PC-3 (cell line): ENCODE measurements at regions not wholly inside any gene's neighbourhood (a gene's known extent, or its start where the extent isn't known, plus 50 kb on each side); places are given as distances from the start of the nearest gene placed in this dataset.

ENCODE experiments used
- ATAC-seq: fragments of 200-7000 bp; cut with Tn5 transposase; 2 replicates; pipeline ENCODE4 v1.9.1; 2020; ENCODE audit warnings: mild to moderate bottlenecking, moderate library complexity
- BruUV-seq: library from RNA; stranded (reverse); fragments of 400-500 nt; replicated peaks from 2 replicates; lab custom pipeline; 2021; lab: Mats Ljungman, UMichigan
- CTCF ChIA-PET: fragments of 300-600 bp; sonication (Branson Sonifier 250); formaldehyde crosslinking; loops from one replicate; lab custom pipeline; 2022; ENCODE audit warnings: antibody characterized with exemption; lab: Charles Lee
- POLR2A ChIA-PET: fragments of 300-600 bp; sonication (Branson Sonifier 250); formaldehyde crosslinking; loops from one replicate; lab custom pipeline; 2022; ENCODE audit warnings: antibody characterized with exemption; ENCODE audit not compliant: unreplicated experiment; lab: Charles Lee
- DNase-seq: peaks from one replicate; pipeline ENCODE4 v3.0.0-alpha.2; 2015
- H2AFZ ChIP-seq: fragments of 300-600 bp; sonication (generic); 2 replicates; pipeline ENCODE4 v1.6.0; 2016; ENCODE audit warnings: antibody characterized with exemption, low read length
- H3F3A ChIP-seq: fragments of 300-600 bp; sonication (generic); one replicate; pipeline ENCODE4 v1.6.0; 2017; ENCODE audit warnings: antibody characterized with exemption, low read length, control low read depth, mild to moderate bottlenecking; ENCODE audit not compliant: unreplicated experiment
- H3K27ac ChIP-seq: fragments of 300-600 bp; sonication (generic); 2 replicates; pipeline ENCODE4 v1.5.1; 2016; ENCODE audit warnings: mild to moderate bottlenecking, low read length
- H3K27me3 ChIP-seq: fragments of 300-600 bp; sonication (generic); 2 replicates; pipeline ENCODE4 v1.6.1; 2016; ENCODE audit warnings: low read length, mixed read lengths
- H3K36me3 ChIP-seq: fragments of 300-600 bp; sonication (generic); 2 replicates; pipeline ENCODE4 v1.6.1; 2016; ENCODE audit warnings: low read depth, mixed run types, low read length, mixed read lengths
- H3K4me1 ChIP-seq: fragments of 300-600 bp; sonication (generic); 2 replicates; pipeline ENCODE4 v1.5.1; 2016; ENCODE audit warnings: low read length; ENCODE audit not compliant: insufficient read depth
- H3K4me2 ChIP-seq: fragments of 300-600 bp; sonication (generic); 2 replicates; pipeline ENCODE4 v1.6.0; 2016; ENCODE audit warnings: low read length
- H3K4me3 ChIP-seq: fragments of 300-600 bp; sonication (generic); 2 replicates; pipeline ENCODE4 v1.5.1; 2016; ENCODE audit warnings: mild to moderate bottlenecking, low read length, mixed read lengths
- H3K79me2 ChIP-seq: fragments of 300-600 bp; sonication (generic); 2 replicates; pipeline ENCODE4 v1.6.1; 2017; ENCODE audit warnings: low read length, mixed read lengths
- H3K9ac ChIP-seq: fragments of 300-600 bp; sonication (generic); 2 replicates; pipeline ENCODE4 v1.6.0; 2016; ENCODE audit warnings: mild to moderate bottlenecking, low read length
- H3K9me2 ChIP-seq: fragments of 300-600 bp; sonication (generic); replicated peaks from 2 replicates; pipeline ENCODE4 v1.6.1; 2016; ENCODE audit warnings: mixed run types, low read length, mixed read lengths
- H3K9me3 ChIP-seq: fragments of 300-600 bp; sonication (generic); 2 replicates; pipeline ENCODE4 v1.6.1; 2016; ENCODE audit warnings: low read length, mixed read lengths
- H4K20me1 ChIP-seq: fragments of 300-600 bp; sonication (generic); 2 replicates; pipeline ENCODE4 v1.6.1; 2016; ENCODE audit warnings: low read length, mixed read lengths
- CTCF ChIP-seq: fragments of 300-600 bp; sonication (generic); conservative IDR thresholded peaks from 2 replicates; pipeline ENCODE4 v1.5.1; 2017; ENCODE audit warnings: antibody characterized with exemption, low read depth, mild to moderate bottlenecking, low read length
- EZH2 ChIP-seq: fragments of 300-600 bp; sonication (generic); IDR thresholded peaks from one replicate; pipeline ENCODE4 v1.6.1; 2017; ENCODE audit warnings: antibody characterized with exemption, mild to moderate bottlenecking, low read length; ENCODE audit not compliant: unreplicated experiment
- EZH2phosphoT487 ChIP-seq: fragments of 300-600 bp; sonication (generic); IDR thresholded peaks from 2 replicates; pipeline ENCODE4 v1.6.1; 2018; ENCODE audit warnings: mild to moderate bottlenecking, antibody characterized with exemption, low read length, borderline replicate concordance
- intact Hi-C: fragments of 100-400 bp; cut with micrococcal nuclease; formaldehyde crosslinking; loops from 2 replicates; pipeline ENCODE4 v1.9.0; 2023

- intact Hi-C loops: loop anchor here (1.0 to 10.0 kb wide), 3 partner anchors 383 to 1166 kb away; partner anchors contain the start of gene CITED2
- H3K9me3 ChIP-seq: no peaks in the 10 kb centered on the region
- no TSS peak for BruUV-seq
- H3K9me2 ChIP-seq: no peaks in the 10 kb centered on the region
- peak overlapping the region; percentile 49 for H3K4me3 ChIP-seq
- H3K79me2 ChIP-seq: no peaks in the 10 kb centered on the region
- TF ChIP-seq EZH2 (no peak), EZH2phosphoT487 (no peak), CTCF (no peak)
- CTCF ChIA-PET: interaction anchor here (0.6 kb wide), 1 partner anchor 11 kb away, joined by 5 read pairs; no protein-coding TSS in a partner anchor
- POLR2A ChIA-PET: no interaction called here
- H3K27ac ChIP-seq: peak overlapping the region; percentile 68
- H3K4me2 ChIP-seq: peak overlapping the region; percentile 77
- DNase-seq: peak; percentile 77
- H3K9ac ChIP-seq: no peak overlapping the region
- H3F3A ChIP-seq: no peaks in the 10 kb centered on the region
- H3K4me1 ChIP-seq: peaks cover 23% of the 10 kb centered on the region
- no peaks in the 10 kb centered on the region for H3K36me3 ChIP-seq
- peak; percentile 100 for ATAC-seq
- no peaks in the 10 kb centered on the region for H3K27me3 ChIP-seq
- no peaks in the 10 kb centered on the region for H4K20me1 ChIP-seq
- peak overlapping the region; percentile 77 for H2AFZ ChIP-seq
These were observed 1163.6 kb upstream of the CITED2 start for GRCh38 chr6:140537834-140538705.

GRCh38 chr6:140537211-140537610 is 1162.8 kb upstream of the CITED2 start:
- TF ChIP-seq EZH2 (no peak), EZH2phosphoT487 (no peak), CTCF (no peak)
- CTCF ChIA-PET: no interaction called here
- DNase-seq (peak; percentile 38), ATAC-seq (no peak)
- Histone ChIP-seq H3K9me2 (no peaks in the 10 kb centered on the region), H3K9ac (no peak overlapping the region), H3K4me1 (peaks cover 23% of the 10 kb centered on the region), H3K27me3 (no peaks in the 10 kb centered on the region), H3K79me2 (no peaks in the 10 kb centered on the region), H2AFZ (peak overlapping the region; percentile 77), H3K36me3 (no peaks in the 10 kb centered on the region), H3K27ac (peak overlapping the region; percentile 68), H3K9me3 (no peaks in the 10 kb centered on the region), H3K4me2 (peak overlapping the region; percentile 77), H3F3A (no peaks in the 10 kb centered on the region), H4K20me1 (no peaks in the 10 kb centered on the region), H3K4me3 (peak overlapping the region; percentile 49)
- POLR2A ChIA-PET: no interaction called here
- no TSS peak for BruUV-seq
- intact Hi-C loops: loop anchor here (1.0 to 10.0 kb wide), 3 partner anchors 384 to 1165 kb away; partner anchors contain the start of gene CITED2

- no peak for DNase-seq
- ChIA-PET CTCF (no interaction called here), POLR2A (interaction anchor here (0.6 kb wide), 1 partner anchor 1647 kb away, joined by 3 read pairs; no protein-coding TSS in a partner anchor)
- no peaks in the 10 kb centered on the region for H3K9me2 ChIP-seq
- ATAC-seq: no peak
- H3K36me3 ChIP-seq: no peaks in the 10 kb centered on the region
- no peak overlapping the region for H2AFZ ChIP-seq
- H3K9me3 ChIP-seq: no peaks in the 10 kb centered on the region
- no peak overlapping the region for H3K4me2 ChIP-seq
- no peak overlapping the region for H3K9ac ChIP-seq
- intact Hi-C loops: loop anchor here (5.0 to 10.0 kb wide), 2 partner anchors 1029 to 1163 kb away; partner anchors contain the start of gene CITED2
- no peak overlapping the region for H3K27ac ChIP-seq
- no peak for TF ChIP-seq CTCF
- TF ChIP-seq EZH2phosphoT487: no peak
- TF ChIP-seq EZH2: no peak
- no peaks in the 10 kb centered on the region for H3K27me3 ChIP-seq
- H3F3A ChIP-seq: no peaks in the 10 kb centered on the region
- H3K4me1 ChIP-seq: peaks cover 23% of the 10 kb centered on the region
- H3K4me3 ChIP-seq: no peak overlapping the region
- no peaks in the 10 kb centered on the region for H3K79me2 ChIP-seq
- no peaks in the 10 kb centered on the region for H4K20me1 ChIP-seq
- BruUV-seq: no TSS peak
These were observed 1161.1 kb upstream of the CITED2 start for GRCh38 chr6:140535511-140535910.
